HEK293T (cell line): ENCODE measurements at regions not wholly inside any gene's neighbourhood (a gene's known extent, or its start where the extent isn't known, plus 50 kb on each side); places are given as distances from the start of the nearest gene placed in this dataset.

Source experiments
- ARNT ChIP-seq: fragments of 450-650 bp; IDR thresholded peaks from 2 replicates; pipeline ENCODE4 v1.6.1; 2017; ENCODE audit warnings: mild to moderate bottlenecking
- BHLHE40 ChIP-seq: fragments of 450-650 bp; IDR thresholded peaks from 2 replicates; pipeline ENCODE4 v1.6.1; 2016; ENCODE audit warnings: mild to moderate bottlenecking, moderate library complexity, borderline replicate concordance
- ELF4 ChIP-seq: fragments of 450-650 bp; IDR thresholded peaks from 2 replicates; pipeline ENCODE4 v1.6.1; 2017; ENCODE audit warnings: antibody characterized with exemption
- LEF1 ChIP-seq: fragments of 450-650 bp; IDR thresholded peaks from 2 replicates; pipeline ENCODE4 v1.6.1; 2017; ENCODE audit warnings: mild to moderate bottlenecking, borderline replicate concordance
- NFRKB ChIP-seq: fragments of 450-650 bp; IDR thresholded peaks from 2 replicates; pipeline ENCODE4 v1.6.1; 2016; ENCODE audit warnings: mild to moderate bottlenecking, moderate library complexity
- ZNF384 ChIP-seq: fragments of 450-650 bp; IDR thresholded peaks from 2 replicates; pipeline ENCODE4 v1.6.1; 2016
- TF ChIP-seq, protein P1 (sequence below): fragments of 450-650 bp; IDR thresholded peaks from 2 replicates; pipeline ENCODE4 v1.6.1; 2016

DNA sequence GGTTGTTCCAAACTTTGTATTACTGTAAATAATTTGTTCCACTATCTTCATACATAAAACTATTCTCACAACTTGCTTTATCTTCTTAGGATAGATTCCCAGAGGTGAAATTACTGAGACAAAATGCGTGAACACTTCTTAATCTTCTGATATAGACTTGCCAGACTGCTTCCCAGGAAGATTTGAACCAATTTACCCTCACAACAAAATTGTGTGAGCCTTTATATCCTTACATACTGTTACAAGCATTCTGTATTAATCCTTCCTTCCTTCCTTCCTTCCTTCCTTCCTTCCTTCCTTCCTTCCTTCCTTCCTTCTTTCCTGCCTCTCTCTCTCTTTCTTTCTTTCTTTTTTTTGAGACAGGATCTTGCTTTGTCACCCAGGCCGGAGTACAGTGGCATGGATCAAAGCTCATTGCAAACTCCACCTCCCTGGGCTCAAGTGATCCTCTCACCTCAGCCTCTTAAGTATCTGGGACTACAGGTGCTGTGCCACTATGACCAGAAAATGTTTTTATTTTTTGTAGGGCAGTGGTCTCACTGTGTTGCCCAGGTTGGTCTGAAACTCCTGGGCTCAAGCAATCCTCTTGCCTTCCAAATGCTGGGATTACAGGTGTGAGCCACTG, 57.1 kb upstream of the SSR3 start:
- TF ChIP-seq BHLHE40: no peak
- TF ChIP-seq ELF4: no peak
- no peak for TF ChIP-seq NFRKB
- TF ChIP-seq, protein P1, sequence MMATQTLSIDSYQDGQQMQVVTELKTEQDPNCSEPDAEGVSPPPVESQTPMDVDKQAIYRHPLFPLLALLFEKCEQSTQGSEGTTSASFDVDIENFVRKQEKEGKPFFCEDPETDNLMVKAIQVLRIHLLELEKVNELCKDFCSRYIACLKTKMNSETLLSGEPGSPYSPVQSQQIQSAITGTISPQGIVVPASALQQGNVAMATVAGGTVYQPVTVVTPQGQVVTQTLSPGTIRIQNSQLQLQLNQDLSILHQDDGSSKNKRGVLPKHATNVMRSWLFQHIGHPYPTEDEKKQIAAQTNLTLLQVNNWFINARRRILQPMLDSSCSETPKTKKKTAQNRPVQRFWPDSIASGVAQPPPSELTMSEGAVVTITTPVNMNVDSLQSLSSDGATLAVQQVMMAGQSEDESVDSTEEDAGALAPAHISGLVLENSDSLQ: no peak
- no peak for TF ChIP-seq LEF1
- TF ChIP-seq ZNF384: no peak
- TF ChIP-seq ARNT: no peak
